Astrocyte (in vitro differentiated cells and primary cell): ENCODE measurements at regions not wholly inside any gene's neighbourhood (a gene's known extent, or its start where the extent isn't known, plus 50 kb on each side); places are given as distances from the start of the nearest gene placed in this dataset.

ENCODE experiments used
- EZH2 ChIP-seq: IDR thresholded peaks from 2 replicates; pipeline ENCODE4 v1.6.1; 2012; ENCODE audit warnings: mild to moderate bottlenecking, low read length, inconsistent platforms; ENCODE audit not compliant: insufficient read depth
- TF ChIP-seq, protein P1 (sequence below): IDR thresholded peaks from 2 replicates; pipeline ENCODE4 v1.5.1; 2011; ENCODE audit warnings: low read depth, mild to moderate bottlenecking, inconsistent platforms, low read length, moderate library complexity; ENCODE audit not compliant: insufficient read depth

DNA sequence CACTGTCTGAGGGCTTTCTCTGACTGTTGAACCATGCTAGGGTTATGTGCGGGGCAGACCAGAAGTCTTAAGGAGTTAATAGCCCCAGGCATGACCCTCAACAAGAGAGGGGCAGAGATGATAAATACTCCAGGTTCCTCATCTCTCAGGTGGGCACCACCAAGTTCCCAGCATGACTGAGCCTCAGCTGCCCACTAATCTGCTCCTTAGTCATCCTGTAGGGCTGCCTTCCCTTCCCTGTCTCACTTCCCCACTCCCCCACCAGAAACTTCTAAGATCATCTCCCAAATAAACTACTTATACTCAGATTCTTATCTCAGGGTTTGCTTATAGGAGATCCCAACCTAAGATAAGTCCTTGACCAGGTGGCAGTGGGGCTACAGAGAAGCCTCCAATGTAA lies 101.7 kb upstream of the PRNP start:
- TF ChIP-seq, protein P1, sequence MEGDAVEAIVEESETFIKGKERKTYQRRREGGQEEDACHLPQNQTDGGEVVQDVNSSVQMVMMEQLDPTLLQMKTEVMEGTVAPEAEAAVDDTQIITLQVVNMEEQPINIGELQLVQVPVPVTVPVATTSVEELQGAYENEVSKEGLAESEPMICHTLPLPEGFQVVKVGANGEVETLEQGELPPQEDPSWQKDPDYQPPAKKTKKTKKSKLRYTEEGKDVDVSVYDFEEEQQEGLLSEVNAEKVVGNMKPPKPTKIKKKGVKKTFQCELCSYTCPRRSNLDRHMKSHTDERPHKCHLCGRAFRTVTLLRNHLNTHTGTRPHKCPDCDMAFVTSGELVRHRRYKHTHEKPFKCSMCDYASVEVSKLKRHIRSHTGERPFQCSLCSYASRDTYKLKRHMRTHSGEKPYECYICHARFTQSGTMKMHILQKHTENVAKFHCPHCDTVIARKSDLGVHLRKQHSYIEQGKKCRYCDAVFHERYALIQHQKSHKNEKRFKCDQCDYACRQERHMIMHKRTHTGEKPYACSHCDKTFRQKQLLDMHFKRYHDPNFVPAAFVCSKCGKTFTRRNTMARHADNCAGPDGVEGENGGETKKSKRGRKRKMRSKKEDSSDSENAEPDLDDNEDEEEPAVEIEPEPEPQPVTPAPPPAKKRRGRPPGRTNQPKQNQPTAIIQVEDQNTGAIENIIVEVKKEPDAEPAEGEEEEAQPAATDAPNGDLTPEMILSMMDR, result no peak
- no peak for TF ChIP-seq EZH2
